ENCODE measurements at regions not wholly inside any gene's neighbourhood (a gene's known extent, or its start where the extent isn't known, plus 50 kb on each side); places are given as distances from the start of the nearest gene placed in this dataset.

DNA sequence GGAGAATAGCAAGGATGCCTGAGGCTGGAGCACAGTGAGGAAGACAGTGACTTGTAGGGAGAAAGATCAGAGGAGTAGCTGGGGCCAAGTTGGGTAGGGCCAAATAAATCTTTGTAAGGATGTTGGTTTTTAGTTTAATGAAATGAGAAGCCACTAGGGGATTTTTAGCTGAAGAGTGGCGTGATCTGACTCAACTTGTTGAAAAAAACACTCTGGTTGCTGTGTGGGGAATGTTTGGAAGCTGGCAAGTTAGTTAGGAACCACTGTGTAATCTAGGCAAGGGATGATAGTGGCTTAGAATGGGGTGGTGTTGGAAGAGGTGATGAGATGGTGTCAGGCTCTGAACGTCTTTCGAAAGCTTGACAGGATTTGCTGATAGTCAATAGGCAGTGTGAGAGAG is 176.1 kb upstream of the HDDC2 start:
- Mint-ChIP-seq H3K36me3 (ENCODE audit: insufficient read depth in 1 of 3, low read depth in 3 of 3) (no peaks in the 10 kb centered on the region), H3K4me1 (peaks cover 8 to 12% of the 10 kb centered on the region in 2 experiments; a peak in 3 of 4 replicates), H3K27me3 (ENCODE audit: low read depth) (no peaks in the 10 kb centered on the region; the same call in 1 of the 2 replicates), H3K4me3 (no peak overlapping the region), H3K9me3 (no peaks in the 10 kb centered on the region), H3K27ac (no peak overlapping the region)
- no CpG with 5 or more reads among the region's 3 CpGs for WGBS (ENCODE audit: extremely low coverage, insufficient read length, low lambda C conversion rate)
- Histone ChIP-seq H2BK12ac (ENCODE audit: insufficient read length, low read depth, low read length) (no peak overlapping the region), H3K56ac (ENCODE audit: insufficient read length, low read depth, low read length) (no peak overlapping the region), H4K20me1 (ENCODE audit: control insufficient read depth, insufficient read depth, insufficient read length) (no peaks in the 10 kb centered on the region), H3K9ac (ENCODE audit: extremely low read depth, insufficient read length, low read length) (no peak overlapping the region), H4K5ac (ENCODE audit: insufficient read length, low read depth, low read length) (no peak overlapping the region), H3K23me2 (ENCODE audit: insufficient read length, low read depth, low read length, poor library complexity, severe bottlenecking) (no peaks in the 10 kb centered on the region), H3K18ac (ENCODE audit: insufficient read length, low read depth, low read length) (no peak overlapping the region), H3K27ac (ENCODE audit: insufficient read length, low read depth, low read length) (no peak overlapping the region), H3T11ph (ENCODE audit: low read length) (no peak overlapping the region), H2BK120ac (ENCODE audit: low read depth, low read length, poor library complexity, severe bottlenecking) (no peak overlapping the region), H3K4me1 (ENCODE audit: insufficient read depth, low read length) (no peaks in the 10 kb centered on the region), H3K27me3 (ENCODE audit: insufficient read depth, low read length) (no peaks in the 10 kb centered on the region), H2BK20ac (ENCODE audit: low read depth, low read length, poor library complexity, severe bottlenecking) (no peak overlapping the region), H3K9me3 (ENCODE audit: control insufficient read depth, low read depth, low read length) (no peaks in the 10 kb centered on the region), H3K79me2 (ENCODE audit: insufficient read depth, low read length) (no peaks in the 10 kb centered on the region), H2AK5ac (ENCODE audit: insufficient read length, low read length) (no peak overlapping the region), H2AFZ (ENCODE audit: low read length) (no peak overlapping the region), H2BK15ac (ENCODE audit: low read depth, low read length) (no peak overlapping the region), H4K8ac (replicated peaks; ENCODE audit: insufficient read length, low read depth, low read length) (no peak overlapping the region), H3K14ac (ENCODE audit: insufficient read depth, low read length) (no peak overlapping the region), H4K91ac (ENCODE audit: insufficient read length, low read depth, low read length) (no peak overlapping the region), H2BK5ac (ENCODE audit: insufficient read length, low read length) (no peak overlapping the region), H3K23ac (ENCODE audit: insufficient read length, low read depth, low read length) (no peak overlapping the region), H3K4me2 (ENCODE audit: insufficient read depth, insufficient read length, low read length) (no peak overlapping the region), H3K79me1 (ENCODE audit: insufficient read depth, low read depth, low read length, poor library complexity, severe bottlenecking) (no peaks in the 10 kb centered on the region), H3K4ac (ENCODE audit: low read depth, low read length) (no peak overlapping the region)
- no peak for DNase-seq
- TF ChIP-seq, protein P1, sequence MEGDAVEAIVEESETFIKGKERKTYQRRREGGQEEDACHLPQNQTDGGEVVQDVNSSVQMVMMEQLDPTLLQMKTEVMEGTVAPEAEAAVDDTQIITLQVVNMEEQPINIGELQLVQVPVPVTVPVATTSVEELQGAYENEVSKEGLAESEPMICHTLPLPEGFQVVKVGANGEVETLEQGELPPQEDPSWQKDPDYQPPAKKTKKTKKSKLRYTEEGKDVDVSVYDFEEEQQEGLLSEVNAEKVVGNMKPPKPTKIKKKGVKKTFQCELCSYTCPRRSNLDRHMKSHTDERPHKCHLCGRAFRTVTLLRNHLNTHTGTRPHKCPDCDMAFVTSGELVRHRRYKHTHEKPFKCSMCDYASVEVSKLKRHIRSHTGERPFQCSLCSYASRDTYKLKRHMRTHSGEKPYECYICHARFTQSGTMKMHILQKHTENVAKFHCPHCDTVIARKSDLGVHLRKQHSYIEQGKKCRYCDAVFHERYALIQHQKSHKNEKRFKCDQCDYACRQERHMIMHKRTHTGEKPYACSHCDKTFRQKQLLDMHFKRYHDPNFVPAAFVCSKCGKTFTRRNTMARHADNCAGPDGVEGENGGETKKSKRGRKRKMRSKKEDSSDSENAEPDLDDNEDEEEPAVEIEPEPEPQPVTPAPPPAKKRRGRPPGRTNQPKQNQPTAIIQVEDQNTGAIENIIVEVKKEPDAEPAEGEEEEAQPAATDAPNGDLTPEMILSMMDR (conservative IDR thresholded peaks at IDR 0.05): no peak
